ENCODE measurements at regions not wholly inside any gene's neighbourhood (a gene's known extent, or its start where the extent isn't known, plus 50 kb on each side); places are given as distances from the start of the nearest gene placed in this dataset.
"Not testable (repeated sequence)": the region's sequence is repeated elsewhere in the genome, so short reads cannot be mapped to it uniquely, and the experiment has no call there.

DNA sequence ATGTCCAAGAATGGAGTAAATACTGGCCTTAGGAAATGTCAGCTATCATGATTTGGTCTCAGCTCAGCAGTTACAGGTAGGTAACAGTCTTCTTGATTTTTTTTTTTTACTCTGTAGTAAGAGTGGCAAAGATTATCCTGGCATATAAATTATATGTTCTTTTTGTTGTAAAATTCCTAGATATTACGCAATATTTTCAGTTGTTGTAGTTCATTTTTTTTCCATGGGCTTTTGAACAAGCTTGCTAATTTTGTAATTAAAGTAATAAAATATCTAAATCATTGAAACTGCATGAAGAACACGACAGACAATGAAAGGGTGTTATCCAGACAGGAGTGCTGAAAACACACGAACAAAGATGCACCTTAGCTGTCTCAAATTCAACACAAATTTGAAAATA is 249.4 kb downstream of the PRDM9 start:
- TF ChIP-seq ZFX (IDR thresholded peaks at IDR 0.05; ENCODE audit: borderline replicate concordance): no peak
- TF ChIP-seq, protein P1, sequence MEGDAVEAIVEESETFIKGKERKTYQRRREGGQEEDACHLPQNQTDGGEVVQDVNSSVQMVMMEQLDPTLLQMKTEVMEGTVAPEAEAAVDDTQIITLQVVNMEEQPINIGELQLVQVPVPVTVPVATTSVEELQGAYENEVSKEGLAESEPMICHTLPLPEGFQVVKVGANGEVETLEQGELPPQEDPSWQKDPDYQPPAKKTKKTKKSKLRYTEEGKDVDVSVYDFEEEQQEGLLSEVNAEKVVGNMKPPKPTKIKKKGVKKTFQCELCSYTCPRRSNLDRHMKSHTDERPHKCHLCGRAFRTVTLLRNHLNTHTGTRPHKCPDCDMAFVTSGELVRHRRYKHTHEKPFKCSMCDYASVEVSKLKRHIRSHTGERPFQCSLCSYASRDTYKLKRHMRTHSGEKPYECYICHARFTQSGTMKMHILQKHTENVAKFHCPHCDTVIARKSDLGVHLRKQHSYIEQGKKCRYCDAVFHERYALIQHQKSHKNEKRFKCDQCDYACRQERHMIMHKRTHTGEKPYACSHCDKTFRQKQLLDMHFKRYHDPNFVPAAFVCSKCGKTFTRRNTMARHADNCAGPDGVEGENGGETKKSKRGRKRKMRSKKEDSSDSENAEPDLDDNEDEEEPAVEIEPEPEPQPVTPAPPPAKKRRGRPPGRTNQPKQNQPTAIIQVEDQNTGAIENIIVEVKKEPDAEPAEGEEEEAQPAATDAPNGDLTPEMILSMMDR (IDR thresholded peaks at IDR 0.05): no peak
- no peak overlapping the region for H3K27ac ChIP-seq

DNA sequence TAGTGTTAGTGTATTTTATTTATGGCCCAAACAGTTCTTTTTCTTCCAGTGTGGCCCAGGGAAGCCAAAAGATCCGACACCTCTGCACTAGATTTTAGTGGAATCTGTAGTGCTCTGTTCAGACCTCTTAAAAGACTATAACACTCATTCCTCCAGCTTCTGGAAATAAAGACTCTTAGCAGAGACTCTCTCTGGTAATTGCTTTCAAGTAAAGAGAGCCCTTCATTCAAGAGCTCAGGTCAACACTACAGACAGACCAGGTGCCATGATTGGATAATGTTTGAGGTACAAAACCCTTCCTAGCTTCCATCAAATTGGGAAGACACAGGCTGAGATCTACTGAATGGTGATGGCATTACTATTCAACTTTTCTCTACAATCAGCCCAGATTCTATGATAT is 255.8 kb downstream of the PRDM9 start:
- TF ChIP-seq, protein P1 (IDR thresholded peaks at IDR 0.05): no peak
- no peak for TF ChIP-seq ZFX (IDR thresholded peaks at IDR 0.05; ENCODE audit: borderline replicate concordance)
- no peak overlapping the region for H3K27ac ChIP-seq

DNA sequence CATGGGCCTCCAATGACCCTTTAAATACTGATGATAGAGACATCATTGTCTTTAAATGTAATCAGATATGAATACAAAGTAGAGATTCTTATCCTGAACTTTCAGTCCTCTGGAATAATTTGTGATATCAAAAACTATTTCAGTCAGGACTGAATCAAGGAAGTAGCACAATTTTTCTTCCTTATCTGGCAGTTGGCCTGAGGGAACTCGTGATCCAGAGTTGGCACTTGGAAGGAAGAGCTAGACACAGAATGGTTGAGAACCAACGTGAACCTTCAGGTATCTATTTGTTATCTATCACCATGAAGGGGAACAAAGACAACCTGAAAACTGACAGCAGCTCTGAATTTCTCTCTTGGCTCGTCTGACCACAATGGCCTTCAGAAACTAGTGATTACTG is 269.3 kb downstream of the PRDM9 start:
- no peak for TF ChIP-seq ZFX (IDR thresholded peaks at IDR 0.05; ENCODE audit: borderline replicate concordance)
- TF ChIP-seq, protein P1 (IDR thresholded peaks at IDR 0.05): no peak
- no peak overlapping the region for H3K27ac ChIP-seq

DNA sequence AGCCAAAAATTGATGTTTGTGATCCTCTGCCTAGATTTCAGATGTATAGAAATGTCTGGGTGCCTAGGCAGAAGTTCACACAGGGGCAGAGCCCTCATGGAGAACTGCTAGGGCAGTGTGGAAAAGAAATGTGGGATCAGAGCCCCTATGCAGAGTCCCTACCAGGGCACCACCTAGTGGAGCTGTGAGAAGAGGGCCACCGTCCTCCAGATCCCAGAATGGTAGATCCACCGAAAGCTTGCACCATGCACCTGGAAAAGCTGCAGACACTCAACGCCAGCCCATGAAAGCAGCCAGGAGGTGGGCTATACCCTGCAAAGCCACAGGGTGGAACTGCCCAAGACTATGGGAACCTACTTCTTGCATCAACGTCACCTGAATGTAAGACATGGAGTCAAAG is 292.9 kb downstream of the PRDM9 start:
- TF ChIP-seq, protein P1 (IDR thresholded peaks at IDR 0.05): peak; percentile 23
- not testable (repeated sequence) for H3K27ac ChIP-seq

DNA sequence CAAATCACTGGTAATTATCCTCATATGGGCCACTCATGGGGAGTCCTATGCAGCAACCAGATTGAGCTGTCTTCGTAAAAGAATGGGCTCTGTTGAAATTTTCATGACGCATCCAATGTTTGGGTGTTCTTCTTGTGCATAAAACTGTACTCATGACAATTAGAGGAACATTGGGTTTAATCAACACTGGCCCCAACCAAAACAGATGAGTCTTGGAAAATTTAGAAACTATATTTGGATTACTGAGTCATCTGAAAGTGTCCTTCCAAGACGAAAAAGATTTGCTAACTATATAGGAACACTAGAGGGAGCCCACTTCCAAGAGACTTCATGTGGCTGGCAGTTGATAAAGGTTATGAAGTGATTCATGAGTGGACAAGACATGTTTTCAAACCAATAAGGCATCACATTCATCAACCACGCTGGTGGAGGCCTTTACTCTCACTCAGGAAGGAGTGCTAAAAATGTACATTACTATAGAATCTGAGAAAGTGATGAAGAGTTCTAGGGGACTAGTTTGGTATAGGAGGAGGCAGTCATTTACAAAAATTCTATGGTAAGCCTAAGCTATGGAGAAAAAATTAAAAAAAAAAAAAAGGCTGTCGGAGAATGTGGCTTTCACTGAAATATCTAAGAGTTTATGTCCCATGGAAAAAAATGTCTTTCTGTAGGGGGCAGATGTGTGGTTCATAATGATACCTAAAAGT is 313.5 kb downstream of the PRDM9 start:
- TF ChIP-seq, protein P1 (IDR thresholded peaks at IDR 0.05): peak; percentile 84
- TF ChIP-seq ZFX (IDR thresholded peaks at IDR 0.05; ENCODE audit: borderline replicate concordance): no peak
- H3K27ac ChIP-seq: no peak overlapping the region

DNA sequence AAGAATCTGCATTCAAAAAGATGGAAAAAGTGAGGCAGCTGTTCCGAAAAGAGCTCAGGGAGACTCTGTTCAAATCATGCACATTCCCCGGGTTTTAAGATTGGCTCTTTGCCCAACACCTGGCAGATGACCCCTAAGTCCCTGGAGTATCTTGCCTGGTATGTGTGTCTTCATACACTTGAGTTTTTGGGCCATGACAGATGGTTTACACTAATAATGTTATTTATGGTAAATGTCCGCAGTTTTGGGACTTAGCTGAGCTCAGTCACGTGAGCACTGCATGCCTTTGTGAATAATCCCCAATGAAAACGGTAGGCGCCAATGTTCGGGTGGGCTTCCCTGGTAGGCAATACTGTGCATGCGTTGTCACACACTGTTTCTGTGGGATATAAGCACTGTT is 316.1 kb downstream of the PRDM9 start:
- no peak for TF ChIP-seq ZFX (IDR thresholded peaks at IDR 0.05; ENCODE audit: borderline replicate concordance)
- TF ChIP-seq, protein P1 (IDR thresholded peaks at IDR 0.05): no peak
- H3K27ac ChIP-seq: no peak overlapping the region

DNA sequence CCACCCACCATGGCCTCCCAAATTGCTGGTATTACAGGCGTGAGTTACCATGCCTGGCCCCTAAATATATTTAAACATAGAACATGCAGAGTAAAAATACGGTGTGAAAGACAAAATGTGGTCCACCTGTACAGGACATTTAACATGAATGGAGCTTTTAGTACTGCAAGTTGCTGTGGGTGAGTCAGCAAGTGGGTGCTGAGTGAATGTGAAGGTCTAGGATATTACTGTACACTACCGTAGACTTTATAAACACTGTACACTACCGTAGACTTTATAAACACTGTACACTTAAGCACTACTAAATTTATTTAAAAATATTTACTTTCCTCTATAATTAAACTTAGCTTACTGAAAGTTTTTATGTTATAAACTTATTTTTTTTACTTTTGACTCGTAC is 317.8 kb downstream of the PRDM9 start:
- H3K27ac ChIP-seq: no peak overlapping the region
- TF ChIP-seq, protein P1 (IDR thresholded peaks at IDR 0.05): no peak
- TF ChIP-seq ZFX (IDR thresholded peaks at IDR 0.05; ENCODE audit: borderline replicate concordance): no peak

Measured in 22Rv1 (cell line).